ENCODE measurements at regions not wholly inside any gene's neighbourhood (a gene's known extent, or its start where the extent isn't known, plus 50 kb on each side); places are given as distances from the start of the nearest gene placed in this dataset.
"Not testable (repeated sequence)": the region's sequence is repeated elsewhere in the genome, so short reads cannot be mapped to it uniquely, and the experiment has no call there.

DNA sequence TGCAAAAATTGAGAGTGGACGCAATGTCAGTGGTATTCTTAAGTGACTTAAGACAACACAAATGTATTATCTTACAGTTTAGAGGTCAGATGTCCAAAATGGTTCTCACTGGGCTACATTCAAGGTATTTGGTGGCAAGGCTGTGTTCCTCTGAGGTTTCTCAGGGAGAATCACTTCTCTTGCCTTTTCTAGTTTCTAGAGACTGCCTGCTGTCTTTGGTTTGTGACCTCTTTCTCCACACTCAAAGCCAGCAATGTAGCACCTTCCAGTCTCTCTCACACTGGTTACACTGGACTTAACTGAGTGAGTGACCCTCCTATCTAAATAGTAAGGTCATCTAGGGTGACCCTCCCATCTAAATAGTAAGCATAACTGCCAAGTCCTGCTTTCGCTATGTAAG, 613.2 kb upstream of the COBL start:
- DNase-seq (ENCODE audit: low read depth) = no peak

DNA sequence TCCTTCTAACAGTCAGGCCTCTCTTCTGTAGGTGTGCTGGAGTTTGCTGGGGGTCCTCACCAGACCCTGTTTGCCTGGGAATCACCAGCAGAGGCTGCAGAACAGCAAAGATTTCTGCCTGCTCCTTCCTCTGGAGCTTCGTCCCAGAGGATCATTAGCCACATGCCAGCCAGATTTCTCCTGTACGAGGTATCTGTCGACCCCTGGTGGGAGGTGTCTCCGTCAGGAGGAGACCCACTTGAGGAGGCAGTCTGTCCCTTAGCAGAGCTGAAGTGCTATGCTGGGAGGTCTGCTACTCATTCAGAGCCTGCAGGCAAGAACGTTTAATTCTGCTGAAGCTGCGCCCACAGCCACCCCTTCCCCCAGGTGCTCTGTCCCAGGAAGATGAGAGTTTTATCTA, 611.1 kb upstream of the COBL start:
- DNase-seq (ENCODE audit: low read depth) = no peak

DNA sequence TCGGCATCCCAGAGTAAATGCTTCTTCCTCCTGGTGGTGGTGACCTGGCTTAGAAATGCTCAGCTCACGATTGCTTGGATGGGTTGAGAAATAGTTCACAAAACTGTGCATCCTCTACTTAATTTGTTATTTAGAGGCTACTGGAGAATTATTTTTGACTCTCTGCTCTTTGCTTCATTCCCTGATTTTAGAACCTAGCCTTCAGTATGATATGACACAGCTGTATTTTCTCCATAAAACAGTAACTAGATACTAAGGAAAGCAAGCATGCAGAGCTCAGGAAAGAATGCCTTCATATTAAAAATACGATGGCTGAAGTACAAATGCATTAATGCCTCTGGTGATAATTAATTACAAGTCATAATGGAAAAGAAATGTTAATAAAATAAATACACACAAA, 602.0 kb upstream of the COBL start:
- no peak for DNase-seq (ENCODE audit: low read depth)

DNA sequence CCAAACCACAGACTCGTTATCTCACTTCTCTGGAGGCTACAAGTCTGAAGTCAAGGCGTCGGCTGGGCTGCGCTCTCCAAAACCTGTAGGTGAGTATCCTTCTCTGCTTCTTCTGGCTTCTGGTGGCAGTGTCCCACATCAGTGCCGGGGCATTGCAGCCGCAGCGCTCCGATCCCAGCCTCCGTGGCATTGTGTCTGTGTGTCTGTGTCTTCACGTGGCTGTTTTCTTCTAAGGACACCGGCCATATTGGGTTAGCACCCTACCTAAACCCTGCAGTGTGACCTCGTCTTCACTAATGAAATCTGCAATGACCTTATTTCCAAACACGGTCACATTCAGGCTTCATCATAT, 584.9 kb upstream of the COBL start:
- DNase-seq (ENCODE audit: low read depth) = no peak

DNA sequence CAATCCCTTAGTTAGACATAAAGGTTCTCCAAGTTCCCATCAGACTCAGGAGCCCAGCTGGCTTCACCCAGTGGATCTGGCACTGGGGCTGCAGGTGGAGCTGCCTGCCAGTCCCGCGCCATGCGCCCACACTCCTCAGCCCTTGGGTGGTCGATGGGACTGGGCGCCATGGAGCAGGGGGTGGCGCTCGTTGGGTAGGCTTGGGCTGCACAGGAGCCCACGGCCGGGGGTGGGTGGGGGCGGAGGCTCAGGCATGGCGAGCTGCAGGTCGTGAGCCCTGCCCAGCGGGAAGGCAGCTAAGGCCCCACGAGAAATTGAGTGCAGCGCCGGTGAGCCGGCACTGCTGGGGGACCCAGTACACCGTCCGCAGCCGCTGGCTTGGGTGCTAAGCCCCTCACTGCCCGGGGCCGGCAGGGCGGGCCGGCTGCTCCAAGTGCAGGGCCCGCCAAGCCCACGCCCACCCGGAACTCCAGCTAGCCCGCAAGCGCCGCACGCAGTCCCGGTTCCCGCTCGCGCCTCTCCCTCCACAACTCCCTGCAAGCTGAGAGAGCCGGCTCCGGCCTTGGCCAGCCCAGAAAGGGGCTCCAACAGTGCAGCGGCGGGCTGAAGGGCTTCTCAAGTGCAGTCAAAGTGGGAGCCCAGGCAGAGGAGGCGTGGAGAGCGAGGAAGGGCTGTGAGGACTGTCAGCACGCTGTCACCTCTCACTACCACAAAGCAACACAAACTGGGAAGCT, 584.3 kb upstream of the COBL start:
- DNase-seq (ENCODE audit: low read depth) = not testable (repeated sequence)

DNA sequence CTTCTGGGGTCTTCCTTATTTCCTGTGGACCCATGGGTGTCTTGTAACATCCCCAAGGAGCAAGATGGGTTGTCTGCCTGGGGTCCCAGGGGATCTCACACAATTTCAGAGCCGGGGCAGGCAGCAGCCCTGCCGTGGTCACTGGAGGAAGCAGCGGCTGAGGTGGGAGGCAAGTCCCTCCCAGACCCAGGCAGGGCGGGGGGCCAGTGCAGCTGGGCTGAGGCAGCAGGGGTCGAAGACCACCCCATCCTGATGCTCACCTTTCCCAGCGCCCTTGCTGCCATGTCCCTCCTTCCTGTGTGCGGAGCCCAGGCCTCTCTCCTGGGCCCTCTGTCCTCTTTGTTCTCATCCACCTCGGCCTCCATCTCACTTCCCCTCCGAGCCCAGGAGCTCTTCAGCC, 583.0 kb upstream of the COBL start:
- DNase-seq (ENCODE audit: low read depth) = no peak

DNA sequence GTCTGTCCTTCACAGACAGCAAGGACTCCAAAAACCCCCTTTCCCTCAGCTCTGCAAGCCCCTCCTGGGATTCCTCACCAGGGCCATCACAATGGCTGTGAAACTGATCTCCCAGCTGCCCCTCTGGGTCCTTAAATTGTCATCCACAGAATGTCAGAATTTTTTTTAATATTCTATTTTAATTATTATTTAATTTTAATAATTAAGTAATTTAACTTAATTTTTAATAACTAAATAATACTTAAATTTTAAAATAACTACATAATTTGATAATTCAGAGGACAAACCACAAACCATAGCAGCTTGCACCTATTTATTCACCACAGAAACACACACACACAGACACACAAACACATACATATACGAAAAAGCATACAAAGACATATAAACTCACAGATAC, 565.8 kb upstream of the COBL start:
- DNase-seq (ENCODE audit: low read depth) = no peak

DNA sequence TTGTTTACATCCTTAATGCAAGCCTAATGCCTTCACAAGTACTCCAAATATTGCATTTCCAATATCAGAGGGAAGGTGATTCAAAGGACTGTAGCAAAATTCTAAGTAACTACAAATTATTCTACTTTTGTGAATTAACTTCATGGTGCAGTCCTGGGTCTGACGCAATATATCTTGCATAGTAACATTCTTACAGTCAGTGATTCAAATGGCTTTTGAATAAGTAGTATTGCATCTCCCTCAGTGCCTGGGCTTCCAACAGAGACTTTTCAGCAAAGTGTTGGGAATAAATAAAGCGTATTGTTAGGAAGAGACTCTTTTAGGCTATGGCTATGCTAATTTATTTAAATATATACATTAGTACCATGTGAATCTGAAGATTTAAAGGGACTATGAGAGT, 564.7 kb upstream of the COBL start:
- DNase-seq (ENCODE audit: low read depth) = no peak

DNA sequence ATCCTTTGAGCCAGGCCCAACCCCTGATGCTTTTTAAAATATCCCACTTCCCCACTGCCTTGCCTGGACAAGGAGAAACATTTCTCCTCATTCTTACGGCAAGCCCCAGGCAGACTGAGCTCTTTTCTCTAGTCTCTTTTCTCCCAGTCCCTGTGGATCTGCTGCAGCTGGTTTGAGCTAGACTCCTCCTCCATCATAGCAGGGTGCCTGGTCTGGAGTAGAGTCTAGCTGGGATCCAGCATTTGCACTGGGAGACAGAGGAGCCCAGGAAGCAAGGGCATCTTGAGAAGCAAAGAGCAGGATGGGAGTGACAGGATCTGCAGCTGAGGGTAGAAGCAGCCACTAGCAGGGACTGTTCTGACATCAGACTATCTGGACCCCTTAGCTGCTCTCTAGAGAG, 562.3 kb upstream of the COBL start:
- no peak for DNase-seq (ENCODE audit: low read depth)

DNA sequence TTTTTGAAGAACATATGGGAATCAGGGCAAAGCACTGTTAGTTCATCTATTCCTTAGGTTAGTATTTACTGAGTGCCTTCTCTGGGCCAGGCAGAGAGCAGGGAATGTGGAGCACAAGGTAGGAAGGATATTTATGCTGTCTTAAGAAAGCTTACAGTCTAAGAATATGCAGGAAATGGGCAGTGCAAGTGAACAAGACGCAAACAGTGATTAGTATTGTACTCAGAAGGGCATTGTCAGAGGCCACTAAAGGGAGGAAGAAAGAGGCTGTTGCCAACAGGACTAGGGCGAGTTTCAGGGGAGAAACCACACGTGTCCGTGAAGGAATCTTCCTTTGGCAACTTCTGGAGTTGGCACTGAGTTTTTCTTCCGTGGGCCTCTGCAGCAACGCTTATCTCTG, 552.8 kb upstream of the COBL start:
- no peak for DNase-seq (ENCODE audit: low read depth)

DNA sequence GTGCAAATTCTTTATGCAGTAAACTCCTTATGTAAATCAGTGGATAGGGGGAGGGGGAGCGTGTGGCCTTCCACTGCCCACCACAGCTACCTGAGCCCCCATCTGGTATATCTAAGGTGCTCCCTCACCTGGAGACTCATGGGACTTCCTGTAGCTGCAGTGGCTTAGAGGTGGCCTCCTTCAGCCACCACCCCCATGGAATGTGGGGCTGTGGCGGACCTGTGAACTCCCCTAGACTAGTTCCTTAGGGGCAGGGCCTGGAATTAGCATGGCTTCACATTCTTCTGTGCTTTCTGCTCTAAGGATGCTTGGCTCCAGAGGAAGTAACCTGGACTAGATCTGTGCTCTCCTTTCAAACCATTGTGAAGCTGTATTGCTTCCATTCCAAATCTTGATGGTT, 550.5 kb upstream of the COBL start:
- DNase-seq (ENCODE audit: low read depth) = no peak

DNA sequence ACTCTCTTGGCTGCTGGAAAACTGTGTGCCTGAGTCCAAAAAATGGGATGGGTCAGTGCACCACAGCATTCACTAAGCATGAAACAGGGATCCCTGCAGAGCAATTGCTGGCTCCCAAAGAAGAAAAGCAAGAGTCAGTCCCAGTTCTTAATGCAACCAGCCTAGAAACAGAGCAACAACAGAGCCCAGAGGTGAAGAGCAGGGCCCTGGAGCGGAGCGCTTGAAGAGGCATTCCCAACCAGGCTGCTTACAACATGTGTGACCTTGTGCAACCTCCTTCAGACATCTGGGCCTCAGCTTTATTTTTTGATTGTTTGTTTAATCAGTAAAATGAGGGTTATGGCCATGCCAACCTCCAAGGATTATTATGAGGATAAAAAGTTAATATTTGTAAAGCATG, 543.7 kb upstream of the COBL start:
- no peak for DNase-seq (ENCODE audit: low read depth)

DNA sequence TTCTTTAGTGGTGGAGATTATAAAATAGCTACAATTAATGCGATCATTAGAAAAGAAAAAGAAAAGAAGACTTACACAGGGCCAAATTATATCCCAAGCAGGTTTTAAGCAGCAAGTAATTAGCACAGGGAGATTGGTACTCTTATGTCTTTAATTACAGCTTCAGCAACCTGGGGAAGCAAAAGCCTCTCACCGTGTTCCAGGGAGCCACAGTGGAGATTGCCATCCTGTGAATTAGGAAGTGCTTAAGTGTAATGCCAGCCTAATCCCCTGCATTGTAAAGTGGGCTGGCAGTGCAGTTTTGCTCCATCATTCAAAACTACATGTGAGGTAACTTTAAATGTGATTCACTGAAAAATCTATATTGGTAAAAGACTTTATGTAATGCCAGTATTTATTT, 533.5 kb upstream of the COBL start:
- DNase-seq (ENCODE audit: low read depth) = no peak

DNA sequence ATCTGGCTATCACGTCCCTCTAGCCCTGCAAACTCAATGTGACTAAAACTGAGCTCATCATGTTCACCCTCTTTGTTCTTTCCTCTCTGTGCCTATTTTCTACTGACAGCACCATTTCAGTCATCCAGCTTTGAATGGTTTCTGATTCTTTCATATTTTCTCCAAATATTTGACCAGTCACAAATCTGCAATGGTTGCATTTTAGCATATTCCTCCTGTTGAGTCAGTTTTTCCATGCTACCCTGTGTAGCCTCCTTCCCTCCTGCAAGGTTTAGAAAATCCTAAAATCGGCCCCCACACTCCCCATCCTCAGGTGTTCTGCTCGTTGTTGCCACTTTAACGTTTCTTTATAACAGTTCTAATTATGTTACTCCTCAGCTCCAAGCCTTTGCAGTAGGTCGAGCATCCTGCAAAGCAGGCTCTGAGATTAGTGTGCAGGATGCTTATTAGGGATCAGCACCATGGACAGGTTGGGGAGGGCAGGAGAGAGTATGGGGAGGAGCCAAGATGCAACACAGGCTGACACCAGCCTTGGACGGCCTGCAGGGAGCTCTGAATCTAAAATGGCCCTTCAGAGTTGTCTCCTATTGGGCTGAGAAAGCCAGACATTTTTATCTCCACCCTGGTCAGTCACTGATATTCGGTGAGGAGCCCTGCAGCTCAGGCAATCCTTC, 531.0 kb upstream of the COBL start:
- DNase-seq (ENCODE audit: low read depth) = no peak

DNA sequence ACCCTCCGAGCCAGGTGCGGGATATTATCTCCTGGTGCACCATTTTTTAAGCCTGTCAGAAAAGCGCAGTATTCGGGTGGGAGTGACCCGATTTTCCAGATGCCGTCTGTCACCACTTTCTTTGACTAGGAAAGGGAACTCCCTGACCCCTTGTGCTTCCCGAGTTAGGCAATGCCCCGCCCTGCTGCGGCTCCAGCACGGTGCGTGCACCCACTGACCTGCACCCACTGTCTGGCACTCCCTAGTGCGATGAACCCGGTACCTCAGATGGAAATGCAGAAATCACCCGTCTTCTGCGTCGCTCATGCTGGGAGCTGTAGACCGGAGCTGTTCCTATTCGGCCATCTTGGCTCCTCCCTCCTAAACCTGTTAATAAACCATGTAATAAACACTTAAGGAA, 522.5 kb upstream of the COBL start:
- DNase-seq (ENCODE audit: low read depth) = not testable (repeated sequence)

DNA sequence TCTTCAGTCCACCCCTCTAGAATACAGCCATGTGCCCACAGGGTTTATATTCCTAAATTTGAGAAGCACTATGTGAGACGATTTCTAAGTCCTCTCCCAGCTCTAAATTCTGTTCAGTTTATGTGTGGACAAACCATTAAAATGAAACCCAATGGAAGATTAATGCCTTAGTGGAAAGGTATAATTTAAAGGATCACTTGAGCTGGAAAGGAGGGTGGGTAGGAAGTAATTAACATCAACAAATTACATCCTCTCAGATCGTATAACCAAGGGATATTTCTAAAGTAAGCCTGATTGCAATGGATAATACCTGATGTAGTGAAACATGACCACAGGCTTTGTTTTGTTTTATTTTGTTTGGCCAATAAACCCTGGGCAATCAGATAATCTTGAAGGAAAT, 511.0 kb upstream of the COBL start:
- DNase-seq (ENCODE audit: low read depth) = no peak

DNA sequence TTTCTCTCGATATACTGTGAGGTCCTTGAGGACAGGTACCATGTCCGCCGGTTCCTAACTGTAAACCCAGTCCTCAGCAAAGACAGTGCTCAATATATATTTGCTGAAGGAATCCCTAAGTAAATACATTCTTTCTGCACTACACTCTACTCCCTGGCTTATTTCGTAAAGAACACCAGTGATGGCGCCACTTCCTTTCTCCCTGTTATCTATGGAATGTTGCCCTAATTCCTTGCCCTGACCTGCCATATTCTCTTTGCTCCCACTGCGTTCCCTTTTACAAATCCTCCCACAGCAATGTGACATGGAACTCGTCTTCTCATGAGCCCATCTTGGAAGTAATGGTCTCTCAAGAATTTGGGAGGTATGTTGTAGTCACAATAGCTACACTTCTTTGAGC, 507.4 kb upstream of the COBL start:
- DNase-seq (ENCODE audit: low read depth) = no peak

DNA sequence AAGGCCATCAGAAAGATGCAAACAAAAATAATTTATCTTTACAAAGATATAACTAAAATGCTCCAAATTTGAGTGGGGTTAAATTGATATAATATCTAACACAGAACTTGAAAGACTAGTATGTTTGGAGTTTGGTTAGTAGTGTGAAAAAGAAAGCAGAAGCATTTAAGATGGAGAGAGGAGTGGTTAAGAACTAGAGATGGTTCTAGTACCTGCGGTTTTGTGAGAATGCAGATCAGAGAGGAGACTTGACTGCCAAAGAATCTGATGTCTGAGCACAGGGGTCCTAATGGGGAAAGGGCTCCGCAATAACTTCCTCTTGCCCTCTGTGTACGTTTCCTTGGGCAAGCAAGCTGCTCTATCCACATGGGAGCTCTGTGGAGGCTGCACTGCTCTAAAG, 506.8 kb upstream of the COBL start:
- no peak for DNase-seq (ENCODE audit: low read depth)

DNA sequence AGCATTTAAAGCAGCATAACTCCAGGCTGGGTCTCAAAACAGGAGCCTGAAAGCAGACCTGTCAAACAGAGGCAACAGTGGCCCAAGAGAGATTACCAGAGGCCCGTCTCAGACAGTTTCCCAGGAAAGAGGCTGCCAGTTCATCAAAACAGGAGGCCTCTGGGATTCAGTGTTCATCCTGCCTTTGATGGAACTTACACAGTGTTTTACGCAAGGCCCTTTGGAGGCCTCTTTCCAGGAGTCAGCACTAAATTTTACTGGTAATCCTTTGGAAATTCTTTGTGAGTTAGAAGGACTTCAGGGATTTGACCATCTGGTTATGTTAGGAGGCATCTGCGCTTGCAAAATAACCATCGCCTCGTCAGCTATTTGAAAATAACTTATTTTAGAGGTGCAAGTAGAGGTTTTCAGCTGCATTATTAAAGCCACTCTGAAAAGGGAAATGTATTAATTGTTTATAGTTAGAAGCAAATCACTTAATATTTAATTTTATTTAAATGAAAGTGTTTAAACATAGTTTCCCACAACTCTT, 501.2 kb upstream of the COBL start:
- DNase-seq (ENCODE audit: low read depth) = no peak

DNA sequence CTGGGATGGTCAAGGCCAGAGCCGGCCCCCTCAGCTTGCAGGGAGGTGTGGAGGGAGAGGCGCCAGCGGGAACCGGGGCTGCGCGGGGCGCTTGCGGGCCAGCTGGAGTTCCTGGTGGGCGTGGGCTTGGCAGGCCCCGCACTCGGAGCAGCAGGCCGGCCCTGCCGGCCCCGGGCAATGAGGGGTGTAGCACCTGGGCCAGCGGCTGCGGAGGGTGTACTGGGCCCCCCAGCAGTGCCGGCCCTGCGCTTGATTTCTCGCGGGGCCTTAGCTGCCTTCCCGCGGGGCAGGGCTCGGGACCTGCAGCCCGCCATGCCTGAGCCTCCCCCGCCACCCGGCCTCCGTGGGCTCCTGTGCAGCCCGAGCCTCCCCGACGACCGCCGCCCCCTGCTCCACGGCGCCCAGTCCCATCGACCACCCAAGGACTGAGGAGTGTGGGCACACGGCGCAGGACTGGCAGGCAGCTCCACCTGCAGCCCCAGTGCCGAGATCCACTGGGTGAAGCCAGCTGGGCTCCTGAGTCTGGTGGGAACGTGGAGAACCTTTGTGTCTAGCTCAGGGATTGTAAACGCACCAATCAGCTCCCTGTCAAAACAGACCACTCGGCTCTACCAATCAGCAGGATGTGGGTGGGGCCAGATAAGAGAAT, 489.3 kb upstream of the COBL start:
- DNase-seq (ENCODE audit: low read depth) = not testable (repeated sequence)

DNA sequence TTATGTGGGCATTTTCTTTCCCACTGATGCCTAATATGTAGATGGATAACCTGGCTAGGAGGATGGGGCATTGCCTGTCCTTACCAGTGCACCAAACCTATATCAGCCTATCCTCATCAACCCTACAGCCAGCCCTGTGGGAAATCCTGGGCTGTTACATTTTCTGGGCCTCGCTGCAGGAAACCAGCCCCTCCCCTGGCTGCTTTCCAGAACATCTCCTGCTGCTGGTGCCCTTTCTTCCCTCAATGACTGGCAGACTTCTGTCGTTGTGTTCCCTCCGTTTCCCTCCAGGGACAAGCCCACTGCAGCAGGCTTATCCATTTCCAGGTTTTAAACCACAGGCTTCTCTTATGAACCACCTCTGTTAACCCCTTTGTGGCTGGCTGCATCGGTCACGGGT, 486.1 kb upstream of the COBL start:
- no peak for DNase-seq (ENCODE audit: low read depth)

DNA sequence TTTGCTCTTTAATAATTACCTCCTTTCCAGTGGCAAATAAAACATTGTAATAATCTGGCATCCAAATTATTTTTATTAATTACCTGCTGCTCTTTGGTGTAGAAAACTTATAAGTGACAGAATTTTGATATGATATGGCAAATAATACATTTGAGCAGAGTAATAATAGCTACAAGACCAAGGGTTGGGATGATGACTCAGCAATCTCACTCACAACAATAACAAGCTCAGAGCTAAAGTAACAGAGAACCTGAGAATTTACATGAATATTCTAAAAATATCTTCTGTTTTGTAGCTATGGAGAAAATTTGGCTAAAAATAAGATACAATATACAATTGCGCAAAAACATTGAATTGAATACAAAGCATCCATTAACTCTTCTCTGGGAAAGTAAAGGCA, 480.8 kb upstream of the COBL start:
- DNase-seq (ENCODE audit: low read depth) = no peak

DNA sequence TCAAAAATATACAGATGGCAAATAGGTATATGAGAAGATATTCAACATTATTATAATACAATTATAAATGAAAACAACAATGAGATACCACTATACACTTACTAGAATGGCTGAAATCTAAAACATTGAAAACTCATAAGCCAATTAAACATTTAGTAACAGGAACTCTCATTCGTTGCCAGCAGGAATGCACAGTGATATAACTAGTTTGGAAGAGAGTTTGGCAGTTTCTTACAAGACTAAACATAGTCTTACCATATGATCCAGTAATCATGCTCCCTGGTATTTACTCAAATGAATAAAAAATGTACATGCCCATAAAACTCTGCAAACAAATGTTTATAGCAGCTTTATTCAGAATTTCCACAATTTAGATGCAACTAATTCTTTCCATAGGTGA, 476.2 kb upstream of the COBL start:
- no peak for DNase-seq (ENCODE audit: low read depth)

DNA sequence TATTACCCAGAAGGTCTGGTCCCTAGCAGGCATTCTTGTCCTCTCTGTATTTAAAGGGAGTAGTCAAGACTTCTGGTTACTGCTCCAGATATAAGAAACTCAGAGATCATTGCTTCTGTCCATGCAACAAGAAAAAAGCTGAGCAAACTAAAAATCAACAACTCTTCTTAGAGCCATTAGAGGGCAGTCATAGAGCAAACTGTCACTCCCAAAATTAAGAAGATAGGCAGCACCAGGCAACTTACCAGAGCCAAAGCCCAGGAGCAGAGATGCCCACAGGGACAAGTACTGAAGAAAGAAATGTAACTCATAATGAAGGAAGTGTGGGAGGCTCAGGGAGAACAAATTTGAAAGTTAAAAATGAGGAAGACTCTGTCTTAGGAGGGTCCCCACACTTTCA, 472.9 kb upstream of the COBL start:
- no peak for DNase-seq (ENCODE audit: low read depth)

All from non-pigmented ciliary epithelial cell (primary cell).